IPS-NIHi7 (cell line): ENCODE measurements at regions not wholly inside any gene's neighbourhood (a gene's known extent, or its start where the extent isn't known, plus 50 kb on each side); places are given as distances from the start of the nearest gene placed in this dataset.

Experiments used
- DNase-seq: peaks from one replicate; pipeline ENCODE4 v3.0.0; 2012; ENCODE audit warnings: mixed read lengths; ENCODE audit errors: extremely low spot score

GRCh38 chr9:103757062-103757461 lies 337.0 kb upstream of the SMC2 start:
- DNase-seq: no peak

GRCh38 chr9:103761466-103761865 lies 332.6 kb upstream of the SMC2 start:
- DNase-seq: no peak

- no peak for DNase-seq
Observed at GRCh38 chr9:103789686-103790085, 304.4 kb upstream of the SMC2 start.

GRCh38 chr9:103798620-103799019 lies 295.5 kb upstream of the SMC2 start:
- DNase-seq: no peak

GRCh38 chr9:103799959-103800358 lies 294.1 kb upstream of the SMC2 start:
- no peak for DNase-seq

- DNase-seq: no peak
Observed at GRCh38 chr9:103802068-103802467, 292.0 kb upstream of the SMC2 start.

- no peak for DNase-seq
Observed at GRCh38 chr9:103803245-103803644, 290.9 kb upstream of the SMC2 start.

GRCh38 chr9:103804077-103804735 lies 289.9 kb upstream of the SMC2 start:
- DNase-seq: no peak

GRCh38 chr9:103809745-103810144 lies 284.4 kb upstream of the SMC2 start:
- no peak for DNase-seq

GRCh38 chr9:103811462-103811861 lies 282.6 kb upstream of the SMC2 start:
- DNase-seq: no peak

- no peak for DNase-seq
Observed at GRCh38 chr9:103816146-103816545, 278.0 kb upstream of the SMC2 start.

- no peak for DNase-seq
Observed at GRCh38 chr9:103819936-103820335, 274.2 kb upstream of the SMC2 start.

GRCh38 chr9:103821115-103821514 lies 273.0 kb upstream of the SMC2 start:
- no peak for DNase-seq

GRCh38 chr9:103837940-103838339 lies 256.2 kb upstream of the SMC2 start:
- no peak for DNase-seq

GRCh38 chr9:103839197-103839596 lies 254.9 kb upstream of the SMC2 start:
- no peak for DNase-seq

GRCh38 chr9:103867886-103868285 lies 226.2 kb upstream of the SMC2 start:
- DNase-seq: no peak

GRCh38 chr9:103872811-103873210 lies 221.3 kb upstream of the SMC2 start:
- no peak for DNase-seq

- DNase-seq: no peak
Observed at GRCh38 chr9:103881419-103881818, 212.7 kb upstream of the SMC2 start.

- DNase-seq: no peak
Observed at GRCh38 chr9:103889989-103890388, 204.1 kb upstream of the SMC2 start.

GRCh38 chr9:103894184-103894583 lies 199.9 kb upstream of the SMC2 start:
- DNase-seq: no peak

GRCh38 chr9:103898550-103898949 lies 195.6 kb upstream of the SMC2 start:
- no peak for DNase-seq

- DNase-seq: no peak
Observed at GRCh38 chr9:103899866-103900265, 194.2 kb upstream of the SMC2 start.

- no peak for DNase-seq
Observed at GRCh38 chr9:103900466-103900865, 193.6 kb upstream of the SMC2 start.

- no peak for DNase-seq
Observed at GRCh38 chr9:103902263-103902662, 191.8 kb upstream of the SMC2 start.
